ENCODE measurements at regions not wholly inside any gene's neighbourhood (a gene's known extent, or its start where the extent isn't known, plus 50 kb on each side); places are given as distances from the start of the nearest gene placed in this dataset.

DNA sequence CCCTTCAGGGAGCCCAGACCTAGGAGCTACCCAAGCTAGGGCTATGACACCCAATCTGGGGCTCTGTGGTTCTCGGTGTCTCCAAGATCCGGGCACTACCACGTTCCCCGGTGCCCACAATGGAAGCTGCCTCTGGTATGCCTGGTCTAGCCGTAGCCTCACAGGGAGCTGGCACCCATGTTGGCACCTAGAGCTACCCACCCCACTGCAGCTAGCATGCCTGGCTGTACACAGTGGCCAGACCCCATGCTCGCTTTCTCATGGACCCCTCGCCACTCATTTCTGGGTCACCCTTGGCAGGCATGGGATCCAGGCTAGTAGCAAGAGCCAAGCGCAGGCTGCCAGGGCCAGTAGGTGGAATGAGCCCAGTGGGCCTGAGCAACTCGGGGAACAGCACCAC, 109.0 kb downstream of the CYLC2 start:
- no peak for DNase-seq (ENCODE audit: low read depth, low spot score)
- in situ Hi-C loops (cut with HindIII; ENCODE audit: low pct_unique_long_range_greater_than_20kb, low sequenced_read_pairs), result no loop called here
- CTCF ChIA-PET, result no interaction called here

DNA sequence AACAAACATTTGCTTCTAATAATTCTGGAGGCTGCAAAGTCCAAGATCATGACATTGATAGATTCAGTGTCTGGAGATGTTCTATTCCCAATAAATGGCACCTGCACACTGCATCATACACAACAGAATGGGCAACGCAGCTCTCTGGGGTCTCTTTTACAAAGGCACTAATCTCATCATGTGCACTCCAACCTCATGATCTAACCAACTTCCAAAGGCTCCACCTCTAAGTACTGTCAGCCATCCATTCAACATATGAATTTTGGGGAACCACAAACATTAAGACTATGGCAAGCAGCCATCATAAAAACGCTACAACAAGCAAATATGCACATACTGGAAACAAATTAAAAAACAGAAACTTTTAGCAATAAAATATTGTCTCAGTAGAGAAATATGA, 121.1 kb downstream of the CYLC2 start:
- ATAC-seq (no peak), DNase-seq (ENCODE audit: low read depth, low spot score) (no peak)
- H3K4me1 ChIP-seq (ENCODE audit: control insufficient read depth, insufficient read depth, low read length), result no peaks in the 10 kb centered on the region
- ChIA-PET CTCF (no interaction called here), POLR2A (no interaction called here)
- intact Hi-C loops (cut with micrococcal nuclease; ENCODE audit: unreplicated experiment) (no loop called here), in situ Hi-C loops (cut with HindIII; ENCODE audit: low pct_unique_long_range_greater_than_20kb, low sequenced_read_pairs) (no loop called here)
- no peaks in the 10 kb centered on the region for H3K36me3 ChIP-seq (ENCODE audit: control insufficient read depth, insufficient read depth, low read length)
- no peak overlapping the region for H3K4me3 ChIP-seq (ENCODE audit: low read depth in 2 of 2, low read length in 2 of 2)
- no peaks in the 10 kb centered on the region for H3K27me3 ChIP-seq (ENCODE audit: control insufficient read depth, insufficient read depth, low read length)
- no TSS peak for BruUV-seq (replicated peaks)
- TF ChIP-seq SIN3A (IDR thresholded peaks at IDR 0.05; ENCODE audit: borderline replicate concordance, insufficient read depth, low read depth, low read length) (no peak), TCF7L2 (IDR thresholded peaks at IDR 0.05; ENCODE audit: low read depth, low read length) (no peak), POLR2AphosphoS5 (IDR thresholded peaks at IDR 0.05; ENCODE audit: low read depth, low read length) (no peak)
- TF ChIP-seq, protein P1, sequence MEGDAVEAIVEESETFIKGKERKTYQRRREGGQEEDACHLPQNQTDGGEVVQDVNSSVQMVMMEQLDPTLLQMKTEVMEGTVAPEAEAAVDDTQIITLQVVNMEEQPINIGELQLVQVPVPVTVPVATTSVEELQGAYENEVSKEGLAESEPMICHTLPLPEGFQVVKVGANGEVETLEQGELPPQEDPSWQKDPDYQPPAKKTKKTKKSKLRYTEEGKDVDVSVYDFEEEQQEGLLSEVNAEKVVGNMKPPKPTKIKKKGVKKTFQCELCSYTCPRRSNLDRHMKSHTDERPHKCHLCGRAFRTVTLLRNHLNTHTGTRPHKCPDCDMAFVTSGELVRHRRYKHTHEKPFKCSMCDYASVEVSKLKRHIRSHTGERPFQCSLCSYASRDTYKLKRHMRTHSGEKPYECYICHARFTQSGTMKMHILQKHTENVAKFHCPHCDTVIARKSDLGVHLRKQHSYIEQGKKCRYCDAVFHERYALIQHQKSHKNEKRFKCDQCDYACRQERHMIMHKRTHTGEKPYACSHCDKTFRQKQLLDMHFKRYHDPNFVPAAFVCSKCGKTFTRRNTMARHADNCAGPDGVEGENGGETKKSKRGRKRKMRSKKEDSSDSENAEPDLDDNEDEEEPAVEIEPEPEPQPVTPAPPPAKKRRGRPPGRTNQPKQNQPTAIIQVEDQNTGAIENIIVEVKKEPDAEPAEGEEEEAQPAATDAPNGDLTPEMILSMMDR (IDR thresholded peaks at IDR 0.05), result no peak
- TF ChIP-seq, protein P2, sequence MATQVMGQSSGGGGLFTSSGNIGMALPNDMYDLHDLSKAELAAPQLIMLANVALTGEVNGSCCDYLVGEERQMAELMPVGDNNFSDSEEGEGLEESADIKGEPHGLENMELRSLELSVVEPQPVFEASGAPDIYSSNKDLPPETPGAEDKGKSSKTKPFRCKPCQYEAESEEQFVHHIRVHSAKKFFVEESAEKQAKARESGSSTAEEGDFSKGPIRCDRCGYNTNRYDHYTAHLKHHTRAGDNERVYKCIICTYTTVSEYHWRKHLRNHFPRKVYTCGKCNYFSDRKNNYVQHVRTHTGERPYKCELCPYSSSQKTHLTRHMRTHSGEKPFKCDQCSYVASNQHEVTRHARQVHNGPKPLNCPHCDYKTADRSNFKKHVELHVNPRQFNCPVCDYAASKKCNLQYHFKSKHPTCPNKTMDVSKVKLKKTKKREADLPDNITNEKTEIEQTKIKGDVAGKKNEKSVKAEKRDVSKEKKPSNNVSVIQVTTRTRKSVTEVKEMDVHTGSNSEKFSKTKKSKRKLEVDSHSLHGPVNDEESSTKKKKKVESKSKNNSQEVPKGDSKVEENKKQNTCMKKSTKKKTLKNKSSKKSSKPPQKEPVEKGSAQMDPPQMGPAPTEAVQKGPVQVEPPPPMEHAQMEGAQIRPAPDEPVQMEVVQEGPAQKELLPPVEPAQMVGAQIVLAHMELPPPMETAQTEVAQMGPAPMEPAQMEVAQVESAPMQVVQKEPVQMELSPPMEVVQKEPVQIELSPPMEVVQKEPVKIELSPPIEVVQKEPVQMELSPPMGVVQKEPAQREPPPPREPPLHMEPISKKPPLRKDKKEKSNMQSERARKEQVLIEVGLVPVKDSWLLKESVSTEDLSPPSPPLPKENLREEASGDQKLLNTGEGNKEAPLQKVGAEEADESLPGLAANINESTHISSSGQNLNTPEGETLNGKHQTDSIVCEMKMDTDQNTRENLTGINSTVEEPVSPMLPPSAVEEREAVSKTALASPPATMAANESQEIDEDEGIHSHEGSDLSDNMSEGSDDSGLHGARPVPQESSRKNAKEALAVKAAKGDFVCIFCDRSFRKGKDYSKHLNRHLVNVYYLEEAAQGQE (IDR thresholded peaks at IDR 0.05; ENCODE audit: insufficient read depth in 1 of 2, low read depth in 2 of 2, low read length in 1 of 2), result no peak
- H3K9me3 ChIP-seq (ENCODE audit: control insufficient read depth, insufficient read depth, low read depth, low read length), result no peaks in the 10 kb centered on the region
- no peak overlapping the region for H3K27ac ChIP-seq (ENCODE audit: low read length)

More for the DNA sequence above, 109.0 kb downstream of the CYLC2 start:
- no peaks in the 10 kb centered on the region for H3K4me1 ChIP-seq (ENCODE audit: control insufficient read depth, insufficient read depth, low read length)
- TF ChIP-seq, protein P1 (IDR thresholded peaks at IDR 0.05), result no peak
- TF ChIP-seq POLR2AphosphoS5 (IDR thresholded peaks at IDR 0.05; ENCODE audit: low read depth, low read length) (no peak), TCF7L2 (IDR thresholded peaks at IDR 0.05; ENCODE audit: low read depth, low read length) (no peak), SIN3A (IDR thresholded peaks at IDR 0.05; ENCODE audit: borderline replicate concordance, insufficient read depth, low read depth, low read length) (no peak)
- TF ChIP-seq, protein P2 (IDR thresholded peaks at IDR 0.05; ENCODE audit: insufficient read depth in 1 of 2, low read depth in 2 of 2, low read length in 1 of 2), result no peak
- no peak for ATAC-seq
- POLR2A ChIA-PET, result no interaction called here
- no peaks in the 10 kb centered on the region for H3K27me3 ChIP-seq (ENCODE audit: control insufficient read depth, insufficient read depth, low read length)
- no peak overlapping the region for H3K27ac ChIP-seq (ENCODE audit: low read length)
- intact Hi-C loops (cut with micrococcal nuclease; ENCODE audit: unreplicated experiment), result no loop called here
- no TSS peak for BruUV-seq (replicated peaks)
- H3K9me3 ChIP-seq (ENCODE audit: control insufficient read depth, insufficient read depth, low read depth, low read length), result no peaks in the 10 kb centered on the region
- no peak overlapping the region for H3K4me3 ChIP-seq (ENCODE audit: low read depth in 2 of 2, low read length in 2 of 2)
- no peaks in the 10 kb centered on the region for H3K36me3 ChIP-seq (ENCODE audit: control insufficient read depth, insufficient read depth, low read length)
